ENCODE measurements at regions not wholly inside any gene's neighbourhood (a gene's known extent, or its start where the extent isn't known, plus 50 kb on each side); places are given as distances from the start of the nearest gene placed in this dataset.

GRCh38 chr11:80466570-80466969 lies 1025.7 kb upstream of the TENM4 start:
- H4K5ac ChIP-seq (ENCODE audit: insufficient read length, low read depth, low read length), result no peak overlapping the region
- no peak overlapping the region for H3K56ac ChIP-seq (replicated peaks; ENCODE audit: insufficient read length, low read depth, low read length)
- no peak overlapping the region for H2BK15ac ChIP-seq (ENCODE audit: low read length)
- no peak overlapping the region for H2BK20ac ChIP-seq (ENCODE audit: low read length)
- no peak overlapping the region for H4K8ac ChIP-seq (ENCODE audit: extremely low read depth, insufficient read depth, low read length)
- 92% methylated on average over 1 of the region's 1 CpG; no CpG with 5 or more reads in 1 of the 2 experiments for WGBS, 2 experiments (ENCODE audit: extremely low coverage in 1 of 2, insufficient coverage in 1 of 2, insufficient read length in 1 of 2, insufficient replicate concordance in 2 of 2, low coverage in 1 of 2, low lambda C conversion rate in 2 of 2, missing lambda C conversion rate in 1 of 2)
- DNase-seq (ENCODE audit: low read depth in 1 of 2, low spot score in 2 of 2) (no peak), FAIRE-seq (no peak)
- no peaks in the 10 kb centered on the region for H3K79me2 ChIP-seq (ENCODE audit: control insufficient read depth in 1 of 2, insufficient read depth in 2 of 2, low read length in 2 of 2)
- H2BK12ac ChIP-seq (ENCODE audit: low read depth, low read length), result no peak overlapping the region
- H3K4me2 ChIP-seq (ENCODE audit: insufficient read depth in 1 of 2, low read depth in 2 of 2, low read length in 2 of 2), result no peak overlapping the region
- no peak overlapping the region for H3K18ac ChIP-seq (ENCODE audit: extremely low read depth, low read length)
- H3K9ac ChIP-seq (replicated peaks in 1 of 4; ENCODE audit: extremely low read depth in 1 of 4, low read depth in 3 of 4, low read length in 3 of 4), result no peak overlapping the region
- H2AK5ac ChIP-seq (ENCODE audit: low read depth, low read length), result no peak overlapping the region
- no peak overlapping the region for H3K23ac ChIP-seq (ENCODE audit: insufficient read length)
- no peak overlapping the region for H3K27ac ChIP-seq (ENCODE audit: low read depth, low read length)
- H3K4me3 ChIP-seq (ENCODE audit: extremely low read depth in 1 of 4, insufficient read depth in 2 of 4, low read depth in 3 of 4, low read length in 4 of 4), result no peak overlapping the region
- TF ChIP-seq TBP (IDR thresholded peaks at IDR 0.05; ENCODE audit: low read depth, low read length) (no peak), KDM5A (IDR thresholded peaks at IDR 0.05; ENCODE audit: low read length) (no peak), TCF12 (IDR thresholded peaks at IDR 0.05; ENCODE audit: low read depth, low read length) (no peak), JUND (IDR thresholded peaks at IDR 0.05; ENCODE audit: low read length) (no peak), RAD21 (IDR thresholded peaks at IDR 0.05 in 1 of 2, conservative IDR thresholded peaks at IDR 0.05 in 1 of 2; ENCODE audit: low read depth in 2 of 2, low read length in 2 of 2) (no peak), SUZ12 (IDR thresholded peaks at IDR 0.05; ENCODE audit: low read length) (no peak)
- ChIA-PET POLR2A (ENCODE audit: partially characterized antibody) (no interaction called here), CTCF (ENCODE audit: partially characterized antibody) (no interaction called here)
- no peaks in the 10 kb centered on the region for H3K9me3 ChIP-seq (ENCODE audit: insufficient read depth in 2 of 2, low read depth in 1 of 2, low read length in 1 of 2)
- H3K23me2 ChIP-seq (ENCODE audit: low read depth, low read length), result no peaks in the 10 kb centered on the region
- no peak overlapping the region for H2AFZ ChIP-seq (ENCODE audit: low read length)
- peaks cover 0 to 2% of the 10 kb centered on the region in 2 experiments for H4K20me1 ChIP-seq (replicated peaks in 1 of 2; ENCODE audit: control insufficient read depth in 1 of 2, insufficient read depth in 2 of 2, low read length in 2 of 2)
- no peak overlapping the region for H2BK5ac ChIP-seq (ENCODE audit: low read depth, low read length)
- H3K36me3 ChIP-seq (ENCODE audit: control insufficient read depth in 2 of 4, insufficient read depth in 4 of 4, low read length in 3 of 4), result no peaks in the 10 kb centered on the region
- no peaks in the 10 kb centered on the region; the same call in 1 of the 2 replicates for H3K79me1 ChIP-seq (ENCODE audit: low read depth, low read length)
- no peak overlapping the region for H2BK120ac ChIP-seq (replicated peaks; ENCODE audit: low read depth, low read length)
- no peak overlapping the region for H4K91ac ChIP-seq (replicated peaks; ENCODE audit: insufficient read length, low read length)
- H3K4me1 ChIP-seq (replicated peaks in 1 of 4; ENCODE audit: control insufficient read depth in 3 of 4, insufficient read depth in 4 of 4, low read length in 3 of 4), result no peaks in the 10 kb centered on the region
- H3K14ac ChIP-seq (ENCODE audit: insufficient read length), result no peak overlapping the region
- no peaks in the 10 kb centered on the region for H3K27me3 ChIP-seq (replicated peaks in 1 of 4; ENCODE audit: control insufficient read depth in 3 of 4, extremely low read depth in 1 of 4, insufficient read depth in 3 of 4, low read length in 3 of 4)
- H3K4ac ChIP-seq (replicated peaks; ENCODE audit: insufficient read length, low read depth, low read length), result no peak overlapping the region

Measured in H1 (cell line).